Mesenteric fat pad (tissue), 1 donor: ENCODE measurements at regions not wholly inside any gene's neighbourhood (a gene's known extent, or its start where the extent isn't known, plus 50 kb on each side); places are given as distances from the start of the nearest gene placed in this dataset.

Source experiments
- DNase-seq: peaks from one replicate; pipeline ENCODE4 v3.0.0-alpha.2; 2020; ENCODE audit warnings: low spot score
- donor health status: DM: yes; HTN: yes; CAD: no.

DNA sequence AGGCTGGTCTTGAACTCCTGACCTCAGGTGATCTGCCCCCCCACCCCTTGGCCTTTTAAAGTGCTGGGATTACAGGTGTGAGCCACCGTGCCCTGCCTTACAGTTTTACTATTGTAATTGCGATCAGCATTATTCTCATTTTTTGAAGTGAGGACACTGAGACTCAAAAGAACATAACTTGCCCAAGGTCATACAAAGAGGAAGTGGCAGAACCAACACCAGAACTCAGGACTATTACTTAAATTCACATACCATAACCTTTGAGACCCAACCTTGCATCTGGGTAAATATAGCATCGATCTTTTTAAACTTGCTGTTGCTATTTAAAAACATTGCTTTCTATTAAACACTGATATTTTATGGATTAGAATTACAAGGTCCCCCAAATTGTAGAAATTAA, 54.2 kb downstream of the FOXI1 start:
- DNase-seq = no peak

DNA sequence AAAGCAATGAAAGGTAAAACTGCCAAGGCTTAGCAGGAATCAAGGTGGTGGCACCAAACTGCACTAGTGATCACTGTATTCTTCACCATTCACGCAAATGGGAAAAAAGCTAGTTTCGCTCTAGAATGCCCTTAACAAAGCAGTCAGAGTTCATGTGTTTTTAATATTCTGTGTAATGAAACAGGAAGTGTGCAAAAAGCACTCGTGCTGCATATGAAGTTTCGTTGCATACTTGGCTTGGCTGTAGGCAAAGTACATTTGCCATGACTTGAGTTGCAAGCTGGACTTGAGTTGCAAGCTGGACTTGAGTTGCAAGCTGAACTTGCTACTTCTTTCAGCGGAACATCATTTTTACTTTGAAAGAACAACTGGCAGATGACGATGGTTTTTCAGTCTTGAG, 55.4 kb downstream of the FOXI1 start:
- DNase-seq = no peak

DNA sequence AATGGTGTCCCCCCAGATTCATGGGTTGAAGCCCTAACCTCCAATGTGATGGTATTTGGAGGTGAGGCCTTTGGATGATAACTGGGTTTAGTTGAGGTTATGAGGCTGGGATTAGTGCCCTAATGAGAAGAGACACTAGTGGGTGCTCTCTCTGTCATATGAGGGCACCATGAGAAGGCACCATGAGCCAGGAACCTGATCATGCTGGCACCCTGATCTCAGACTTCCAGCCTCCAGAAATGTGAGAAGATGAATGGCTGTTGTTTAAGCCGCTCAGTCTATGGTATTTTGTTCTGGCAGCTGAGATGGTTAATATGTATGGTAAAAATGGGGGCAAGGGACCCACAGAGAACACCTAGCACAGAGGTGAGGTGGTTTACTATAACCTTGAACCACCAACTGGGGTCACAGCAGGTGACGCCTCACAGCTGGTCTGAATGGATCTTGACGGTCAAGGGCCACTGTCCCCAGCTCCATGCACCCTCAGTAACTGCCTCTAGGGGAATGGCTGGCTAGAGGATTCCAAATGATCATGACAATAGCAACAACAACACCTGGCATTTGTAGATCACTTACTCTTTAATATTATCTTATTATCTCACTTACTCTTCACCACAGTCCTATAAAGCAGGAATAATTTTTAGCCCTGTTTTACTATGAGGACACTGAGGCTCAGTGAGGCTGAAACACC, 57.1 kb downstream of the FOXI1 start:
- no peak for DNase-seq

DNA sequence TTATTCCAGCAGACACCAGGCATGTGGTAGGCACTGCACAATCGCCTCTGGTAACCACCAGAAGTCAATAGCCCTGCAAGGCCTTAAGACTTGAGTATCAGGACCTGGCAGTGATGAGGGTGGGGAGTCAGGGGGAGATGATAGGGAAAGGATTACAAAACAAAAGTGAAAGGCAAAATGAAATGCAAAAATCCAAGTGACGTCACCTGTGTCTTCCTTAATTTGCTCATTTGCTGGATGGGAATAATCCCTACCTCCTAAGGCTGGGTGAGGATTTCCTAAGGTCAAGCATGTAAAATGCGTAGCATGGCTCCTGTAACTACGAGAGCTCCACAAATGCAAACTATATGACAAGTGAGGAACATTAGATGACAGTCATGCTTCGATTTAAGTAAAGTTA, 58.4 kb downstream of the FOXI1 start:
- DNase-seq = peak; percentile 11

DNA sequence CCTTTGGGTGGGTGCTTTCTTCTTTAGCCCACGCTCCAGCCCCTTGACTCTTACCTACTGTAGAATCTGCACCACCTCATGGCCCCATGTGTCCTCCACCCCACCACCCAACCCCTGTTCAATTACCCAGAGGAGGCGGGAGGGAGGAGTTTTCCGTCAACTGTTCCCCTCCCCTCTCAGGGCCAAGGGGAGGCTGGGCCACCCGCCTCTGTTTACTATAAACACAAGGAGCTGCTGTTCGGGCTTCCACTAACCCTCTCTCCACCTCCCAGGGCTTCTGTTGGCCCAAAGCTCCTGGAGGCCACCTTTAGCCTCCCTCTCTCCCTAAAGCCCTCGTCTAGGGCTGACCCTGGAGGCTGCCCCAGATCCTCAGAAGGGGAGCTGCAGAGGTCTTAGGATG, 59.2 kb downstream of the FOXI1 start:
- DNase-seq = peak; percentile 81

DNA sequence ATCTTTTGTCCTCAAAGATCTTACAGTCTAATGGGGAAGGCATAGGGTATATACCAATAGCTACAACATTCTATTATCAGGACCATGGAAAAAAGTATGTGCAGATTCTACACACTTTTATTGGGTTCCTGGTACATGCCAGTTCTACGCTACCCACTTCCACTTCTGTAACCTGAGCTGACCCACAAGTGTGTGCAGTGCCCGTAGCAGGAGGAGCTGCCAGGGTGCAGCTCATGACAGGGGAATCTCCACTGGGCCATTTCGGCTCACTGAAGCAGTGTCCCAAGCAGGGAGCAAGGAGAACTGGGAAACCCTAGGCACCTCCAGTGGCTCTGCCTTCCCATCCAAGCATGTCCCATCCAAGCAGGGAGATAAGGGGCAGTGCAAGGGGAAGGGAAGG, 60.4 kb downstream of the FOXI1 start:
- peak; percentile 68 for DNase-seq

DNA sequence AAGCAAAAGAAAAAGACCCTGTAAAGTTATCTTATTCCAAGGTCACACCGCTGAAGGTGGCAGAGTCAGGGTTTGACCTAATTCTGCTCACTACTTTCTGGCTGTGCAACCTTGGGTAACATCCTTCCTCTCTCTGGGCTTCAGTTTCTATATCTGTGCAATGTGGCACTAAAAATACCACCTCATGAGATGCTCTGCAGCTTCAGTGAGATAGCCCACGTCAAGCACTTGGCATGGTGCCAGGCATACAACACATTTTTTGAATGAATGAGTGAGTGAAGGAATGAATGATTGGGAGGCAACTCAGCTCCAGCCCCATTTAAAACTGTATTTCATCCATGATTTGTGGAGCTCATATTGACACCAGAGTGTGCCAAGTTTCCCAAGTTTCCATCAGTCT, 62.3 kb downstream of the FOXI1 start:
- no peak for DNase-seq

DNA sequence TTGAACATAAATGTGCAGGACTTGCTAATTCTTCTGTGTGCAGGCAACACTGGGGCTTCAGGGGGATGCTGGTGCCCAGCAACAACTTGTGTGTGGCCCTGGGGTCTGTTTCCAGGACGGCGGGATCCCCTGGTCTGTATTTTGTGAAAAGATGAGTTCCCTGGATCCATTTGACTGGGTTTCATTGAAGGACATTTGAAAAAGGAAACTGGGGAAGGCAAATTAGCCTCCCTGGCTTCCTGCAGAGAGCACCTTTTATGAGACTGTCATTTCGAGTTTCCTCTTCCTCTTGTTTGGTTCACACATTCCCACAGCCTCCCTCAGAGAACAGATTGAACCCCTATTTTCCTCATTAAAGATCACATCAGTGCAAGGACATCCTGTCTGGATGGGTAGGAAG, 63.1 kb downstream of the FOXI1 start:
- DNase-seq = no peak

DNA sequence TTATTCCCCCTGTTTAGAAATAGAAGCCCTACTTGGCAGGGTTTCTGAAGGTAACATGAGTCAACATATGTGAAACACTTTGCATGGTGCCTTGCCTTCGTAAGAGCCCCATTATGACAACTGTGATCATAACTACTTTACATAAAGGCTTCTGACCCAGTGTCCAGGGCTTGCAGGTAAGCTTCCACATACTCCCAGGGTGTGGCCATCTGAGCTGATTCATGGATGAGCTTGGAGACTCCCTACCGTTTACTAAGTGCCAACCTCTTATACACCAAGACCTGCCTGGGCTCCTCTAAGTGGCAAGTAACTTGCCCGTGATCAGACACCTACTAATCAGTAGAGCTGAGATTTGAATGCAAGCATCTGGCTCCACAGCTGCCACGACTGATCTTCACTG, 62.8 kb upstream of the C5orf58 start:
- no peak for DNase-seq

DNA sequence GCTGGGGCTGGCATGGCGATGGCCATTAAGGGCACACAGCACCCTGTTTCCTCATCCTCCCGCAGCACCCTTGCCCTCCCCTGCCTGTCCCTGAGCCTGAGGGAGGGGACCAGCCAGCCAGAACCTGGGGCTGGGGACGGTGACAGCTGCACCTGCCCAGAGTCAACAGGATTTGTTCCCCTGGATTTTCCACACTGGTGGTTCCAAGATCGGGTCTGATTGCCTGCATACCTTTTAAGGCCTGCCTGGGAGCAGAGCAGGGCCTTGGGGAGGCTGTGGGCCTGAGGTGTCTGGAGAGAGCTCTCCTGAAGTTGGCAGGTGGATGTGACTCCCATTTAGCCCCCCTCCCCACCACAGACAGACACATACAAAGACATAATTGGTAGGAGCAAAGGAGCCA, 61.0 kb upstream of the C5orf58 start:
- DNase-seq = no peak

DNA sequence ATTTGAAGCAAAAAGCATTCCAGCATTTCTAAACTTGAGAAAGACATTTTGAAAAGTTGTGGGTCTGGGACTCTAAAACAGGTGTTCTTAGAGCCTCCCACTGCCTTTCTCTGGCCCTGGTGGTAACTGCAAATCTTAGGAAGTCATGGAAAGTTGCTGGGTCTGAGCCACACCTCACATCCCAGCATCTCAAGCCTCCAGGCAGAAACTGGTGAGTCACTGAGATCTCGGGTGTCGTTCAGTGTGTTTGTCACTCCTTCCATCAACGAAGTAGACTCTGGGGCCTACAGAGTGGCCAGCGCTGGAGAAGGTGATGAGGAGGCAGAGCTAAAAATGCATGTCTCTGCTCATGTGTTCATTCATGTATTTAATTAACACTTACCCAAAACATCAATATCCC, 59.6 kb upstream of the C5orf58 start:
- no peak for DNase-seq

DNA sequence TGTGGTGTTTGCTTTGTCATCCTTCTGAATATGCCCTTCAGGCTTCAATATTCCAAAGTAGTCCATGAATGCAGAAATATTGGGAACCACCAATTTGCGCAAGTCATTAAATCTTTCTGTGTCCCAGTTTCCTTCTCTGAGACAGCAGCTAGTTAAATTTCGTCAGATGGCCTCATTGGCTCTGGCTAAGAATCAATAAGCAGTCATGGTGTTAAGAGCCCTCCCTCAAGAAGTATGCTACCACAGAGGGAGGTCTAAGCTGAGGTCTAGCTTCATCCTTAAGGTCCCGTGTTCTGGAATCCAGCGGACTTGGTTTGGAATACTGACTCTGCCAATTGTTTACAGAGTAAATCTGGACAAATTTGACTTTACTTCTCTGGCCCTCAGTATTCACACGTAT, 59.1 kb upstream of the C5orf58 start:
- DNase-seq = no peak

DNA sequence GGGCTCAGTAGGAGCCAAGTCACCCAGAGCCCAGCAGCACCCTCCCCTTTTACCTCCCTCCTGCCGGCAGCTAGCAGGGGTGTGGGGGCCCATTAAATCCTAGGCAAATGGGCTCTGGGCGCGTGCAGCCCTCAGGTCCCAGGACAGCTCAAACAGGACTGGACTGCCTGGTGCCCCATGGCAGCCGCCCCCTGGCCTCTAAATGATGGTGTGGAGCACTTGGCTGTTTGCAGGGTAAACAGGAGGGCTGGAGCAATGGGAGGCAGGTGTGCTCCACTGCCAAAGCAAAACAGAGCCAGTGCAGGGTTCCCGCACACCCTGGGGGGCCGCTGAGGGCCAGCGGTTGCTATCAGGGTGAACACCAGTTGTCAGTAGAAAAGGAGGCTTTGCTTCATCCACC, 55.9 kb upstream of the C5orf58 start:
- no peak for DNase-seq

DNA sequence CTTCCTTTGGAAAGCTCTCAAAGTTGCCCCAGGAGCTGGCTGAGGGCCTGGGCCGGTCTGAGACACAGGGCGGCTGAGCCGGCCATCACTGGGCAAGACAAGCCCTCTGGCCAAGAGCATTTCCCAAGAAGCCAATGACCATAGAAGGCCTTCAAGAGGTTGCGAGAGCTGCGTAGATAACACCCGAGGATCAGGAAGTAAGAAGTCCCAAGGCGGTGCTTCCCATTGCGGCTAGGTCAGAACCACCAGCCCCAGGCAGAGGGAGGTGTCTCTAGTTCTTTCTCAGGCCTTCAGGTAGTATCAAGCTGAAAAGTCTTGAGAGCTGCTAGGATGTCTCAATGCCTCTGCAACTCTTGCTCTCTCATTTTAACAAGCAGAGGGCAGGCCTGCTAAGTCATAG, 54.0 kb upstream of the C5orf58 start:
- no peak for DNase-seq

DNA sequence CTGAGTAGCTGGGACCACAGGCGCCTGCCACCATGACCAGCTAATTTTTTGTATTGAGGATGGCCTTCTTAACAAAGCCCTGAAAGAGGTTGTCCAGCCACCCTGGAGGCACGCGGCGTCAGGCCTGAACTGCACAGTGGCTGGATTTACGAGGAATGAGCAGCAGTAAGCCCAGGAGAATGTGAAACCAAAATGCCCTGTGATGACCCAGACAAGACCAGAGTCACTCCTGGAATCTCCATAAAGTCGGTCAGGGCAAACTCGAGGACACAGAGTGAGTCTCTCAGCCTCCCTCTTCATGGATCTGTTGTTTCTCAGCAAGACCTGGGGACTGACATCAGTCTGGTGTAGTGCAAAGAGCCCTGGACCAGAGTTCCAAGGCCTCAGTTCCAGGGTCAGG, 53.2 kb upstream of the C5orf58 start:
- DNase-seq = no peak

DNA sequence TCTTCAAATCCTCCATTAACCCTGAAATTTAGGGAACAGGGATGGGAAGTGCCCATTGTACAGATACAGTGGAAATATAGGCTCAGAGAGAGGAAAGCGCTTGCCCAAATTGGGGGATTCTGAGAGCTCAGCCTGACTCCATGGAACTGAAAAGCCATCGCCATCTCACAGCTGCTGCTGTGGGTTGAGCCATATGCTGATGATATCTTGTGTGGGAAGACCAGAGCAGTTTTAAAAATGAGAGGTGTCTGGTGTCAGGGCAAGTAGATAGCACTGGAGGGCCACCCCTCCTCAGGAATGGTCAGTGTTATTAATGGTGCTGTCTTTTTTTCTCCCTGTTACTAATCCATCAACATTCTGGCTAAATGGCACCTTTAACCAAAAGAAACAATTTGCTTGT, 50.9 kb upstream of the C5orf58 start:
- DNase-seq = no peak

DNA sequence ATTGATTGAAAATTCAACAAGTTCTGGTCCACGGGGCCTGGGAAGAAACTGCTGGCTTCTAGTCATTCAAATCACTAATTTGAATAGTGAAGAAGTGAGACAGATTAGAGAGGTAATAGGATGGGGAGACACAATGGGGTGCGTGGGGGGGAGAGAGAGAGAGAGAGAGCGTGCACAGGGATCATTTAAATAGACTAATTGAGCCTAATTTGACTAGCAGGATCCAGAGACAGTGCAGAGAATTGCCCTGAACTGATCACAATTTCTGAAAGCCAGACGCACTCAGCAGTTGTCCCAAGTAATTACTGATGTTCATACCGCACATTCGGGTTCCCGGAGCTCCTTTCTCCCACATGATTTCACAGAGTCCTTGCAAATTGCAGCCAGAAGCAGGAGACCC, 50.3 kb upstream of the C5orf58 start:
- DNase-seq = no peak
